Endodermal cell (in vitro differentiated cells): ENCODE measurements at regions not wholly inside any gene's neighbourhood (a gene's known extent, or its start where the extent isn't known, plus 50 kb on each side); places are given as distances from the start of the nearest gene placed in this dataset.
"Not testable (repeated sequence)": the region's sequence is repeated elsewhere in the genome, so short reads cannot be mapped to it uniquely, and the experiment has no call there.

Experiments
- DNase-seq: peaks from one replicate; pipeline ENCODE4 v3.0.0-alpha.2; 2017
- H3K27ac ChIP-seq: 2 replicates; pipeline ENCODE4 v1.5.1; 2013; ENCODE audit warnings: mild to moderate bottlenecking, low read depth, low read length, moderate library complexity
- H3K27me3 ChIP-seq: 2 replicates; pipeline ENCODE4 v1.6.1; 2013; ENCODE audit warnings: mild to moderate bottlenecking, low read length, moderate library complexity; ENCODE audit not compliant: insufficient read depth, control insufficient read depth, poor library complexity, severe bottlenecking
- H3K36me3 ChIP-seq: 2 replicates; pipeline ENCODE4 v1.7.0; 2013; ENCODE audit warnings: mild to moderate bottlenecking, low read length, moderate library complexity; ENCODE audit not compliant: control insufficient read depth, insufficient read depth
- H3K4me1 ChIP-seq: one replicate; pipeline ENCODE4 v1.7.0; 2013; ENCODE audit warnings: low read length; ENCODE audit not compliant: control insufficient read depth, insufficient read depth
- H3K4me3 ChIP-seq: 2 replicates; pipeline ENCODE4 v1.5.1; 2013; ENCODE audit warnings: mild to moderate bottlenecking, low read length, moderate library complexity
- H3K9ac ChIP-seq: 2 replicates; pipeline ENCODE4 v1.6.1; 2013; ENCODE audit warnings: mild to moderate bottlenecking, low read length, moderate library complexity; ENCODE audit not compliant: poor library complexity, severe bottlenecking; ENCODE audit errors: extremely low read depth
- H3K9me3 ChIP-seq: 2 replicates; pipeline ENCODE4 v1.6.1; 2013; ENCODE audit warnings: mild to moderate bottlenecking, low read length, moderate library complexity; ENCODE audit not compliant: control insufficient read depth
- H3K27ac Mint-ChIP-seq: 2 replicates; pipeline ENCODE4 v1.8.0; 2020; ENCODE audit warnings: mixed read lengths
- H3K27me3 Mint-ChIP-seq: 2 replicates; pipeline ENCODE4 v1.8.0; 2021; ENCODE audit warnings: mild to moderate bottlenecking, mixed read lengths; ENCODE audit not compliant: insufficient read depth
- H3K36me3 Mint-ChIP-seq: 2 replicates; pipeline ENCODE4 v1.8.0; 2020; ENCODE audit warnings: low read depth, mixed read lengths
- H3K4me1 Mint-ChIP-seq: 2 replicates; pipeline ENCODE4 v1.8.0; 2020; ENCODE audit warnings: mixed read lengths
- H3K4me3 Mint-ChIP-seq: 2 replicates; pipeline ENCODE4 v1.8.0; 2020; ENCODE audit warnings: mild to moderate bottlenecking, moderate library complexity, mixed read lengths
- H3K9me3 Mint-ChIP-seq: 2 replicates; pipeline ENCODE4 v1.8.0; 2020; ENCODE audit warnings: mild to moderate bottlenecking, mixed read lengths
- CTCF ChIP-seq: fragments of 200-600 bp; sonication (generic); conservative IDR thresholded peaks from 2 replicates; pipeline ENCODE4 v1.5.0; 2021; ENCODE audit warnings: antibody characterized with exemption, mild to moderate bottlenecking
- WGBS, 2 experiments: methylation state at CpG; one replicate each; pipeline versions ENCODE4 v1.1.5 to v1.1.7; 2013; ENCODE audit warnings: missing lambda C conversion rate in 2 of 2, mixed read lengths in 1 of 2; ENCODE audit not compliant: insufficient coverage in 1 of 2, insufficient read length in 1 of 2; 5-methylcytosine and 5-hydroxymethylcytosine counted together

GRCh38 chrX:883588-883987 is 253.0 kb downstream of the SHOX start:
- no peak for TF ChIP-seq CTCF
- Mint-ChIP-seq H3K4me1 (peaks cover 7% of the 10 kb centered on the region), H3K36me3 (no peaks in the 10 kb centered on the region), H3K27me3 (peaks cover 17% of the 10 kb centered on the region), H3K9me3 (peaks cover 3% of the 10 kb centered on the region), H3K27ac (no peak overlapping the region), H3K4me3 (no peak overlapping the region)
- Histone ChIP-seq H3K4me3 (no peak overlapping the region), H3K36me3 (no peaks in the 10 kb centered on the region), H3K9ac (no peak overlapping the region), H3K27me3 (no peaks in the 10 kb centered on the region), H3K9me3 (no peaks in the 10 kb centered on the region), H3K4me1 (no peaks in the 10 kb centered on the region), H3K27ac (no peak overlapping the region)
- 82 to 84% methylated on average over 6 to 10 of the region's 10 CpGs for WGBS, 2 experiments
- DNase-seq, result peak; percentile 55

GRCh38 chrX:879756-880698 is 249.4 kb downstream of the SHOX start:
- WGBS, 2 experiments, result 80% methylated on average over 1 of the region's 11 CpGs; no CpG with 5 or more reads in 1 of the 2 experiments
- not testable (repeated sequence) for H3K27ac Mint-ChIP-seq, H3K4me3 Mint-ChIP-seq, DNase-seq, H3K9me3 Mint-ChIP-seq, H3K4me1 ChIP-seq, H3K9ac ChIP-seq, H3K9me3 ChIP-seq, H3K27me3 ChIP-seq, H3K4me1 Mint-ChIP-seq, H3K36me3 Mint-ChIP-seq, H3K36me3 ChIP-seq, H3K4me3 ChIP-seq, H3K27ac ChIP-seq
- peaks cover 17% of the 10 kb centered on the region for H3K27me3 Mint-ChIP-seq

GRCh38 chrX:874061-874460 is 243.5 kb downstream of the SHOX start:
- Histone ChIP-seq H3K36me3 (no peaks in the 10 kb centered on the region), H3K4me3 (no peak overlapping the region), H3K9ac (no peak overlapping the region), H3K4me1 (no peaks in the 10 kb centered on the region), H3K9me3 (peaks cover 5% of the 10 kb centered on the region), H3K27ac (no peak overlapping the region), H3K27me3 (no peaks in the 10 kb centered on the region)
- Mint-ChIP-seq H3K27me3 (peaks cover 2% of the 10 kb centered on the region), H3K36me3 (no peaks in the 10 kb centered on the region), H3K9me3 (peaks cover 8% of the 10 kb centered on the region), H3K4me3 (no peak overlapping the region), H3K27ac (no peak overlapping the region), H3K4me1 (no peaks in the 10 kb centered on the region)
- 96% methylated on average over 15 of the region's 15 CpGs; no CpG with 5 or more reads in 1 of the 2 experiments for WGBS, 2 experiments
- DNase-seq, result peak; percentile 7
- TF ChIP-seq CTCF, result no peak
